ENCODE measurements at regions not wholly inside any gene's neighbourhood (a gene's known extent, or its start where the extent isn't known, plus 50 kb on each side); places are given as distances from the start of the nearest gene placed in this dataset.
A peak's percentile ranks its signal among the peaks of the same experiment; 100 is the strongest.

DNA sequence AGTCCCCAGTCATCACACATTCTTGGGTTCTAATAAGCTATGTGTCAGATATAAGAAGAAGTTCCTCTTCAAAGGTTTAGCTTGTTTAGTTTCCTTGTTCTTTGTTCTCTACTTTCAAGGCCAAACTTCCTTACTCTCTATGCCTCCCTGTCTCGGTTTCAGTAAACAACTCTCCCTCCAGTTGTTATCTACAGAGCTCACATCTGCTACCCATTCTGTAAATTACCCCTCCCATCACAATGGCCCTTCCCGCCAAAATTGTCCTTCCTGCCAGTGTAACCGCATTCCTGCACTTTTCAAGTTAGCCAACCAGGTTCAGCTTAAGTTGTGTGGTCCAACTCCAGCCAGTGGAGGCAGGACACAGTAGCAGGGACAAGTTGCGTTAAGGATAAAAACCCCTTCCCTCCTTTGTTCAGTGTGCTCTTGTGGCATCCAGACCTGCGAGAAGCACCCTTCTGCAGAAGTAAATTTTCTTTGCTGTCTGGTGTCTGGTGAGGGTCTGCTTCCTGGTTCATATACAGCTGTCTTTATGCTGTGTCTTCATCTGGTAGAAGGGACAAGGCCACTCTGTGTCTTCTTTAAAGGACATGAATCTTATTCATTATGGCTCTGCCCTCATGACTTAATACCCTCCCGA, 342.1 kb upstream of the GRM7 start (continued):
- TF ChIP-seq, protein P1, sequence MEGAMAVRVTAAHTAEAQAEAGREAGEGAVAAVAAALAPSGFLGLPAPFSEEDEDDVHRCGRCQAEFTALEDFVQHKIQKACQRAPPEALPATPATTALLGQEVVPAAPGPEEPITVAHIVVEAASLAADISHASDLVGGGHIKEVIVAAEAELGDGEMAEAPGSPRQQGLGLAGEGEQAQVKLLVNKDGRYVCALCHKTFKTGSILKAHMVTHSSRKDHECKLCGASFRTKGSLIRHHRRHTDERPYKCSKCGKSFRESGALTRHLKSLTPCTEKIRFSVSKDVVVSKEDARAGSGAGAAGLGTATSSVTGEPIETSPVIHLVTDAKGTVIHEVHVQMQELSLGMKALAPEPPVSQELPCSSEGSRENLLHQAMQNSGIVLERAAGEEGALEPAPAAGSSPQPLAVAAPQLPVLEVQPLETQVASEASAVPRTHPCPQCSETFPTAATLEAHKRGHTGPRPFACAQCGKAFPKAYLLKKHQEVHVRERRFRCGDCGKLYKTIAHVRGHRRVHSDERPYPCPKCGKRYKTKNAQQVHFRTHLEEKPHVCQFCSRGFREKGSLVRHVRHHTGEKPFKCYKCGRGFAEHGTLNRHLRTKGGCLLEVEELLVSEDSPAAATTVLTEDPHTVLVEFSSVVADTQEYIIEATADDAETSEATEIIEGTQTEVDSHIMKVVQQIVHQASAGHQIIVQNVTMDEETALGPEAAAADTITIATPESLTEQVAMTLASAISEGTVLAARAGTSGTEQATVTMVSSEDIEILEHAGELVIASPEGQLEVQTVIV (CRISPR knock-in tag; IDR thresholded peaks at IDR 0.05; ENCODE audit: borderline replicate concordance): no peak
- TF ChIP-seq SUPT5H (IDR thresholded peaks at IDR 0.05) (0 out of 2 replicates have a peak, but pooled peaks have one; percentile 43), MYBL2 (IDR thresholded peaks at IDR 0.05; ENCODE audit: low read depth) (peak; percentile 95), MYBL2 (CRISPR knock-in tag; IDR thresholded peaks at IDR 0.05; ENCODE audit: borderline replicate concordance) (no peak), SIRT6 (IDR thresholded peaks at IDR 0.05; ENCODE audit: low read depth, low read length) (no peak), ETV1 (tag; conservative IDR thresholded peaks at IDR 0.05; ENCODE audit: low read depth) (peak; percentile 77), PML (IDR thresholded peaks at IDR 0.05; ENCODE audit: low read length) (peak; percentile 56), EP400 (IDR thresholded peaks at IDR 0.05) (peak; percentile 83)
- TF ChIP-seq, protein P2, sequence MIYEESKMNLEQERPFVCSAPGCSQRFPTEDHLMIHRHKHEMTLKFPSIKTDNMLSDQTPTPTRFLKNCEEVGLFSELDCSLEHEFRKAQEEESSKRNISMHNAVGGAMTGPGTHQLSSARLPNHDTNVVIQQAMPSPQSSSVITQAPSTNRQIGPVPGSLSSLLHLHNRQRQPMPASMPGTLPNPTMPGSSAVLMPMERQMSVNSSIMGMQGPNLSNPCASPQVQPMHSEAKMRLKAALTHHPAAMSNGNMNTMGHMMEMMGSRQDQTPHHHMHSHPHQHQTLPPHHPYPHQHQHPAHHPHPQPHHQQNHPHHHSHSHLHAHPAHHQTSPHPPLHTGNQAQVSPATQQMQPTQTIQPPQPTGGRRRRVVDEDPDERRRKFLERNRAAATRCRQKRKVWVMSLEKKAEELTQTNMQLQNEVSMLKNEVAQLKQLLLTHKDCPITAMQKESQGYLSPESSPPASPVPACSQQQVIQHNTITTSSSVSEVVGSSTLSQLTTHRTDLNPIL (CRISPR knock-in tag; IDR thresholded peaks at IDR 0.05): no peak
- TF ChIP-seq, protein P3, sequence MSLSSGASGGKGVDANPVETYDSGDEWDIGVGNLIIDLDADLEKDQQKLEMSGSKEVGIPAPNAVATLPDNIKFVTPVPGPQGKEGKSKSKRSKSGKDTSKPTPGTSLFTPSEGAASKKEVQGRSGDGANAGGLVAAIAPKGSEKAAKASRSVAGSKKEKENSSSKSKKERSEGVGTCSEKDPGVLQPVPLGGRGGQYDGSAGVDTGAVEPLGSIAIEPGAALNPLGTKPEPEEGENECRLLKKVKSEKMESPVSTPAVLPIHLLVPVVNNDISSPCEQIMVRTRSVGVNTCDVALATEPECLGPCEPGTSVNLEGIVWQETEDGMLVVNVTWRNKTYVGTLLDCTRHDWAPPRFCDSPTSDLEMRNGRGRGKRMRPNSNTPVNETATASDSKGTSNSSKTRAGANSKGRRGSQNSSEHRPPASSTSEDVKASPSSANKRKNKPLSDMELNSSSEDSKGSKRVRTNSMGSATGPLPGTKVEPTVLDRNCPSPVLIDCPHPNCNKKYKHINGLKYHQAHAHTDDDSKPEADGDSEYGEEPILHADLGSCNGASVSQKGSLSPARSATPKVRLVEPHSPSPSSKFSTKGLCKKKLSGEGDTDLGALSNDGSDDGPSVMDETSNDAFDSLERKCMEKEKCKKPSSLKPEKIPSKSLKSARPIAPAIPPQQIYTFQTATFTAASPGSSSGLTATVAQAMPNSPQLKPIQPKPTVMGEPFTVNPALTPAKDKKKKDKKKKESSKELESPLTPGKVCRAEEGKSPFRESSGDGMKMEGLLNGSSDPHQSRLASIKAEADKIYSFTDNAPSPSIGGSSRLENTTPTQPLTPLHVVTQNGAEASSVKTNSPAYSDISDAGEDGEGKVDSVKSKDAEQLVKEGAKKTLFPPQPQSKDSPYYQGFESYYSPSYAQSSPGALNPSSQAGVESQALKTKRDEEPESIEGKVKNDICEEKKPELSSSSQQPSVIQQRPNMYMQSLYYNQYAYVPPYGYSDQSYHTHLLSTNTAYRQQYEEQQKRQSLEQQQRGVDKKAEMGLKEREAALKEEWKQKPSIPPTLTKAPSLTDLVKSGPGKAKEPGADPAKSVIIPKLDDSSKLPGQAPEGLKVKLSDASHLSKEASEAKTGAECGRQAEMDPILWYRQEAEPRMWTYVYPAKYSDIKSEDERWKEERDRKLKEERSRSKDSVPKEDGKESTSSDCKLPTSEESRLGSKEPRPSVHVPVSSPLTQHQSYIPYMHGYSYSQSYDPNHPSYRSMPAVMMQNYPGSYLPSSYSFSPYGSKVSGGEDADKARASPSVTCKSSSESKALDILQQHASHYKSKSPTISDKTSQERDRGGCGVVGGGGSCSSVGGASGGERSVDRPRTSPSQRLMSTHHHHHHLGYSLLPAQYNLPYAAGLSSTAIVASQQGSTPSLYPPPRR (CRISPR knock-in tag; IDR thresholded peaks at IDR 0.05; ENCODE audit: borderline replicate concordance): no peak
